ENCODE measurements at regions not wholly inside any gene's neighbourhood (a gene's known extent, or its start where the extent isn't known, plus 50 kb on each side); places are given as distances from the start of the nearest gene placed in this dataset.

- H3K79me2 ChIP-seq = no peaks in the 10 kb centered on the region
- no peak overlapping the region for H3K4me2 ChIP-seq (ENCODE audit: low read length)
- no peak overlapping the region for H3K9ac ChIP-seq
- H3K27me3 ChIP-seq (ENCODE audit: control insufficient read depth, insufficient read depth, low read length) = no peaks in the 10 kb centered on the region
- no peaks in the 10 kb centered on the region for H3K36me3 ChIP-seq (ENCODE audit: control insufficient read depth, insufficient read depth, low read length)
- H3K27ac ChIP-seq = no peak overlapping the region
- no peak overlapping the region for H2AFZ ChIP-seq
- H3K9me3 ChIP-seq (ENCODE audit: control insufficient read depth, low read length) = no peaks in the 10 kb centered on the region
- H3K4me1 ChIP-seq = no peaks in the 10 kb centered on the region
- TF ChIP-seq CTCF (IDR thresholded peaks at IDR 0.05) = no peak
- H3K4me3 ChIP-seq (ENCODE audit: low read depth, low read length) = no peak overlapping the region
Measured at GRCh38 chr3:106215047-106215446, 346.2 kb upstream of the CBLB start.

- Histone ChIP-seq H3K27ac (no peak overlapping the region), H3K79me2 (no peaks in the 10 kb centered on the region), H3K4me3 (ENCODE audit: low read depth, low read length) (no peak overlapping the region), H3K4me1 (no peaks in the 10 kb centered on the region), H3K27me3 (ENCODE audit: control insufficient read depth, insufficient read depth, low read length) (no peaks in the 10 kb centered on the region), H2AFZ (no peak overlapping the region), H3K36me3 (ENCODE audit: control insufficient read depth, insufficient read depth, low read length) (no peaks in the 10 kb centered on the region), H3K9ac (no peak overlapping the region), H3K9me3 (ENCODE audit: control insufficient read depth, low read length) (no peaks in the 10 kb centered on the region), H3K4me2 (ENCODE audit: low read length) (no peak overlapping the region)
- TF ChIP-seq CTCF (IDR thresholded peaks at IDR 0.05) = no peak
Measured at GRCh38 chr3:106217745-106218144, 348.9 kb upstream of the CBLB start.

GRCh38 chr3:106227068-106227467 is 358.3 kb upstream of the CBLB start:
- Histone ChIP-seq H3K4me3 (ENCODE audit: low read depth, low read length) (no peak overlapping the region), H3K79me2 (no peaks in the 10 kb centered on the region), H3K4me2 (ENCODE audit: low read length) (no peak overlapping the region), H3K9ac (no peak overlapping the region), H3K36me3 (ENCODE audit: control insufficient read depth, insufficient read depth, low read length) (no peaks in the 10 kb centered on the region), H3K27me3 (ENCODE audit: control insufficient read depth, insufficient read depth, low read length) (no peaks in the 10 kb centered on the region), H3K9me3 (ENCODE audit: control insufficient read depth, low read length) (no peaks in the 10 kb centered on the region), H3K27ac (no peak overlapping the region), H3K4me1 (no peaks in the 10 kb centered on the region), H2AFZ (no peak overlapping the region)
- no peak for TF ChIP-seq CTCF (IDR thresholded peaks at IDR 0.05)

GRCh38 chr3:106228271-106228670 is 359.5 kb upstream of the CBLB start:
- H3K27me3 ChIP-seq (ENCODE audit: control insufficient read depth, insufficient read depth, low read length) = no peaks in the 10 kb centered on the region
- no peaks in the 10 kb centered on the region for H3K9me3 ChIP-seq (ENCODE audit: control insufficient read depth, low read length)
- H3K9ac ChIP-seq = no peak overlapping the region
- no peak overlapping the region for H2AFZ ChIP-seq
- no peaks in the 10 kb centered on the region for H3K4me1 ChIP-seq
- no peak for TF ChIP-seq CTCF (IDR thresholded peaks at IDR 0.05)
- H3K36me3 ChIP-seq (ENCODE audit: control insufficient read depth, insufficient read depth, low read length) = no peaks in the 10 kb centered on the region
- no peak overlapping the region for H3K27ac ChIP-seq
- H3K79me2 ChIP-seq = no peaks in the 10 kb centered on the region
- no peak overlapping the region for H3K4me3 ChIP-seq (ENCODE audit: low read depth, low read length)
- no peak overlapping the region for H3K4me2 ChIP-seq (ENCODE audit: low read length)

- Histone ChIP-seq H3K4me3 (ENCODE audit: low read depth, low read length) (no peak overlapping the region), H3K27ac (no peak overlapping the region), H3K4me1 (no peaks in the 10 kb centered on the region), H3K4me2 (ENCODE audit: low read length) (no peak overlapping the region), H2AFZ (no peak overlapping the region), H3K27me3 (ENCODE audit: control insufficient read depth, insufficient read depth, low read length) (no peaks in the 10 kb centered on the region), H3K36me3 (ENCODE audit: control insufficient read depth, insufficient read depth, low read length) (no peaks in the 10 kb centered on the region), H3K9me3 (ENCODE audit: control insufficient read depth, low read length) (no peaks in the 10 kb centered on the region), H3K79me2 (no peaks in the 10 kb centered on the region), H3K9ac (no peak overlapping the region)
- no peak for TF ChIP-seq CTCF (IDR thresholded peaks at IDR 0.05)
Measured at GRCh38 chr3:106229495-106230278, 360.9 kb upstream of the CBLB start.

Data from parathyroid adenoma (tissue), 2 donors.